Left colon (tissue), 2 donors: ENCODE measurements at regions not wholly inside any gene's neighbourhood (a gene's known extent, or its start where the extent isn't known, plus 50 kb on each side); places are given as distances from the start of the nearest gene placed in this dataset.
"Not testable (repeated sequence)": the region's sequence is repeated elsewhere in the genome, so short reads cannot be mapped to it uniquely, and the experiment has no call there.

Experiments used
- ATAC-seq: fragments of 200-7000 bp; cut with Tn5 transposase; one replicate; pipeline ENCODE4 v1.9.1; 2020; ENCODE audit warnings: mild to moderate bottlenecking, moderate library complexity
- DNase-seq, 2 donors: peaks; one replicate each; pipeline ENCODE4 v3.0.0-alpha.2; 2020
- intact Hi-C, 2 donors: fragments of 100-400 bp; cut with DNase I in 1 of 2; cut with micrococcal nuclease in 1 of 2; formaldehyde crosslinking; loops; one replicate each; pipeline versions ENCODE4 v1.11.2 to v1.14.0; 2022; cut with DNase I, micrococcal nuclease
- donor health status: DM: no; HTN: no; CAD: no.
- donor health status: DM: yes; HTN: yes; CAD: no.

GRCh38 chr11:95660038-95660437, 129.5 kb downstream of the FAM76B start:
- intact Hi-C loops = no loop called here
- DNase-seq (no peak), ATAC-seq (no peak)

- intact Hi-C loops = no loop called here
- no peak for DNase-seq
- ATAC-seq = no peak
Observed at GRCh38 chr11:95659088-95659487, 130.5 kb downstream of the FAM76B start.

- ATAC-seq (no peak), DNase-seq (no peak)
- intact Hi-C loops = no loop called here
Observed at GRCh38 chr11:95655536-95655935, 134.0 kb downstream of the FAM76B start.

GRCh38 chr11:95653680-95654079, 135.9 kb downstream of the FAM76B start:
- no peak for DNase-seq
- intact Hi-C loops = no loop called here
- no peak for ATAC-seq

- DNase-seq (no peak), ATAC-seq (no peak)
- intact Hi-C loops = no loop called here
Observed at GRCh38 chr11:95653099-95653498, 136.5 kb downstream of the FAM76B start.

GRCh38 chr11:95652002-95652472, 137.5 kb downstream of the FAM76B start:
- intact Hi-C loops = no loop called here
- ATAC-seq = no peak

GRCh38 chr11:95650276-95650675, 139.3 kb downstream of the FAM76B start:
- no peak for ATAC-seq

More at GRCh38 chr11:95652002-95652472, 137.5 kb downstream of the FAM76B start:
- DNase-seq = no peak

GRCh38 chr11:95647871-95648270, 141.7 kb downstream of the FAM76B start:
- DNase-seq (no peak), ATAC-seq (no peak)
- intact Hi-C loops = no loop called here

More at GRCh38 chr11:95650276-95650675, 139.3 kb downstream of the FAM76B start:
- intact Hi-C loops = no loop called here
- no peak for DNase-seq

- intact Hi-C loops = no loop called here
- no peak for DNase-seq
- ATAC-seq = no peak
Observed at GRCh38 chr11:95647355-95647754, 142.2 kb downstream of the FAM76B start.

GRCh38 chr11:95641495-95641894, 148.1 kb downstream of the FAM76B start:
- intact Hi-C loops = no loop called here
- ATAC-seq (no peak), DNase-seq (no peak)

- intact Hi-C loops = no loop called here
- no peak for ATAC-seq
- DNase-seq = no peak
Observed at GRCh38 chr11:95638501-95638900, 151.1 kb downstream of the FAM76B start.

- intact Hi-C loops = no loop called here
- DNase-seq (no peak), ATAC-seq (no peak)
Observed at GRCh38 chr11:95625164-95625900, 164.2 kb downstream of the FAM76B start.

- DNase-seq = no peak
- intact Hi-C loops = no loop called here
- ATAC-seq = no peak
Observed at GRCh38 chr11:95616256-95616804, 173.3 kb downstream of the FAM76B start.

- DNase-seq (no peak), ATAC-seq (no peak)
Observed at GRCh38 chr11:95611827-95612226, 177.8 kb downstream of the FAM76B start.

GRCh38 chr11:95610185-95610584, 179.4 kb downstream of the FAM76B start:
- ATAC-seq, intact Hi-C loops, DNase-seq: not testable (repeated sequence)

More at GRCh38 chr11:95611827-95612226, 177.8 kb downstream of the FAM76B start:
- intact Hi-C loops = no loop called here

GRCh38 chr11:95608093-95608492, 181.5 kb downstream of the FAM76B start:
- DNase-seq (no peak), ATAC-seq (no peak)
- intact Hi-C loops = no loop called here

- DNase-seq (no peak), ATAC-seq (no peak)
- intact Hi-C loops = no loop called here
Observed at GRCh38 chr11:95606824-95607223, 182.8 kb downstream of the FAM76B start.

- no peak for DNase-seq
- ATAC-seq = no peak
- intact Hi-C loops = no loop called here
Observed at GRCh38 chr11:95605271-95605940, 184.2 kb downstream of the FAM76B start.

- intact Hi-C loops = no loop called here
- ATAC-seq (no peak), DNase-seq (no peak)
Observed at GRCh38 chr11:95599959-95600586, 189.5 kb downstream of the FAM76B start.
